Rectal smooth muscle tissue (tissue), 1 donor: ENCODE measurements at regions not wholly inside any gene's neighbourhood (a gene's known extent, or its start where the extent isn't known, plus 50 kb on each side); places are given as distances from the start of the nearest gene placed in this dataset.
A peak's percentile ranks its signal among the peaks of the same experiment; 100 is the strongest.
"Not testable (repeated sequence)": the region's sequence is repeated elsewhere in the genome, so short reads cannot be mapped to it uniquely, and the experiment has no call there.

Experiments used
- H3K27ac ChIP-seq: one replicate; pipeline ENCODE4 v1.7.0; 2013; ENCODE audit warnings: low read depth, low read length, inconsistent platforms
- H3K27me3 ChIP-seq: one replicate; pipeline ENCODE4 v1.7.0; 2013; ENCODE audit warnings: low read length; ENCODE audit not compliant: control insufficient read depth, insufficient read depth
- H3K36me3 ChIP-seq: one replicate; pipeline ENCODE4 v1.7.0; 2013; ENCODE audit warnings: low read length; ENCODE audit not compliant: control insufficient read depth, insufficient read depth
- H3K4me1 ChIP-seq: one replicate; pipeline ENCODE4 v1.7.0; 2013; ENCODE audit warnings: low read length; ENCODE audit not compliant: control insufficient read depth, insufficient read depth
- H3K4me3 ChIP-seq: one replicate; pipeline ENCODE4 v1.7.0; 2013; ENCODE audit warnings: low read length
- H3K9ac ChIP-seq: one replicate; pipeline ENCODE4 v1.7.0; 2013; ENCODE audit warnings: low read length

- H3K9ac ChIP-seq = no peak overlapping the region
- H3K36me3 ChIP-seq = no peaks in the 10 kb centered on the region
- no peak overlapping the region for H3K4me3 ChIP-seq
- H3K27me3 ChIP-seq = peaks cover 20% of the 10 kb centered on the region
- no peaks in the 10 kb centered on the region for H3K4me1 ChIP-seq
- H3K27ac ChIP-seq = no peak overlapping the region
Observed at GRCh38 chr5:1649554-1649953, 125.8 kb upstream of the LPCAT1 start.

- H3K4me1 ChIP-seq = no peaks in the 10 kb centered on the region
Observed at GRCh38 chr5:1648806-1649205, 125.0 kb upstream of the LPCAT1 start.

GRCh38 chr5:1647580-1647979, 123.8 kb upstream of the LPCAT1 start:
- H3K27me3 ChIP-seq = peaks cover 13% of the 10 kb centered on the region
- H3K36me3 ChIP-seq = no peaks in the 10 kb centered on the region
- no peak overlapping the region for H3K27ac ChIP-seq
- H3K9ac ChIP-seq = no peak overlapping the region
- H3K4me1 ChIP-seq = no peaks in the 10 kb centered on the region
- no peak overlapping the region for H3K4me3 ChIP-seq

More at GRCh38 chr5:1648806-1649205, 125.0 kb upstream of the LPCAT1 start:
- H3K9ac ChIP-seq = no peak overlapping the region
- H3K27ac ChIP-seq = no peak overlapping the region
- H3K4me3 ChIP-seq = no peak overlapping the region
- H3K36me3 ChIP-seq = no peaks in the 10 kb centered on the region
- peaks cover 16% of the 10 kb centered on the region for H3K27me3 ChIP-seq

- no peak overlapping the region for H3K9ac ChIP-seq
- H3K4me1 ChIP-seq = no peaks in the 10 kb centered on the region
- no peaks in the 10 kb centered on the region for H3K36me3 ChIP-seq
- H3K4me3 ChIP-seq = peak overlapping the region; percentile 41
- H3K27ac ChIP-seq = no peak overlapping the region
- H3K27me3 ChIP-seq = peaks cover 13% of the 10 kb centered on the region
Observed at GRCh38 chr5:1644810-1645571, 121.2 kb upstream of the LPCAT1 start.

DNA sequence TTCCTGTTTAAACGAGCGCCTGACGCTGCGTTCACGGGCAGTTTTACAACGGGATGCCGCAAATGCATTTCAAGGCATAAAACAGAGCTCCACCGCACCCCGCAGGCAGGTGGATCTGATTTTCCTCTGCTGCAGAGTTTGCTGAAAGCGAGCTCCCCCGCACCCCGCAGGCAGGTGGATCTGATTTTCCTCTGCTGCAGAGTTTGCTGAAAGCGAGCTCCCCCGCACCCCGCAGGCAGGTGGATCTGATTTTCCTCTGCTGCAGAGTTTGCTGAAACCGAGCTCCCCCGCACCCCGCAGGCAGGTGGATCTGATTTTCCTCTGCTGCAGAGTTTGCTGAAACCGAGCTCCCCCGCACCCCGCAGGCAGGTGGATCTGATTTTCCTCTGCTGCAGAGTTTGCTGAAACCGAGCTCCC, 120.6 kb upstream of the LPCAT1 start:
- H3K4me3 ChIP-seq, H3K27ac ChIP-seq, H3K4me1 ChIP-seq, H3K9ac ChIP-seq, H3K36me3 ChIP-seq: not testable (repeated sequence)
- peaks cover 13% of the 10 kb centered on the region for H3K27me3 ChIP-seq

DNA sequence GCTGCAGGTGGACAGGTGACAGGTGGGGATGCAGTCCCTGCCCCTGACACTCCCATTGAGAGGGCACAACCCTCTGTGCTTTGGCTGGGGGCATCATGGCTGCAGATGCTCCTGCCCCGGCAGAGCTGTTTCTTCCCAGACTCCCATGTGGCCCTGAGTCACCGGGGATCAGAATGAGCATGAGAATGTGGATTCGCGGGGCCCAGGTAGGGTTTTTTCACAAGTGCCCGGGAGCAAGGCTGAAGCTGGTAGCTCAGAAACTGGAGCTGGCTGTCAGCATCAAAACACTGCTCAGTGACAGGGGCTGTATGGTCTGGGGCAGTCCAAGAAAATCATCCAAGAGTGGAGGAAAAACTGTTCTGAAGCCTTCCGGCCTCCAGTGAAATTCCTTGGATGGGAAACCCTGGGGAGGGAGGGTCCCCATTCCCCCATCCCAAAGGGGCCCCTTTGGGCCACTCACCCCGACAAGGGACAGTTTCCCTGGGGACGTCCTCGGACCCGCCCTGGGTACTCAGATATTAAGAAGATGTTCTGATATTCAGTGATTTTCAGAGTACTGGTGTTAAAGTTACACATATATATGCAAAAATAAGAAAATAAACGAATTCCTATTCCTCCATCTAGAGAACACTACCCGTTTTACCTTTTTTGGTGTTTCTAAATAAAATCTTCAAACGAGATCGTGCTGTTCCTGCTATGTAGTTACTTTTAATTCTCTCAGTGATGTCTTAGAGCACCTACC, 120.1 kb upstream of the LPCAT1 start:
- H3K4me3 ChIP-seq = no peak overlapping the region
- peaks cover 13% of the 10 kb centered on the region for H3K27me3 ChIP-seq
- H3K36me3 ChIP-seq = no peaks in the 10 kb centered on the region
- no peak overlapping the region for H3K9ac ChIP-seq
- H3K27ac ChIP-seq = no peak overlapping the region
- H3K4me1 ChIP-seq = no peaks in the 10 kb centered on the region

GRCh38 chr5:1642621-1643061, 118.9 kb upstream of the LPCAT1 start:
- no peak overlapping the region for H3K27ac ChIP-seq
- peaks cover 13% of the 10 kb centered on the region for H3K27me3 ChIP-seq
- no peaks in the 10 kb centered on the region for H3K36me3 ChIP-seq
- H3K4me1 ChIP-seq = no peaks in the 10 kb centered on the region
- no peak overlapping the region for H3K9ac ChIP-seq
- H3K4me3 ChIP-seq = no peak overlapping the region

DNA sequence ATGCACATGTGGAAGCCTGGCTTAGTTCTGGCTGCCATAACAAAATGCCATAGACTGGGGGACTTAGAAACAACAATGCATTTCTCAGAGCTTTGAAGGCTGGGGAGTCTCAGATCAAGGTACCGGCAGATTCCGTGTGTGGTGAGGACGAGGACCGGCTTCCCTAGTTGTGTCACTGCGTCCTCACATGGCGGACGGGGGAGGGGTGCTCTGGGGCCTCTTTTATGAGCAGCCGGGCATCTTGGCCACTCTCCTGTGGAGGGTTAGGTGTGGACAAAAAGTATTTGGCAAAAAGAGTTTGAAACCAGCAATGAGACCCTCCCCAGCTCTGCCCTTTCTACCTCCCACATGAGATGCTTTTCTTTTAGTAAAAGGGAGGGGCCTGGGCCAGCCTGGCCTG, 118.5 kb upstream of the LPCAT1 start:
- H3K36me3 ChIP-seq = no peaks in the 10 kb centered on the region
- peaks cover 13% of the 10 kb centered on the region for H3K27me3 ChIP-seq
- no peak overlapping the region for H3K27ac ChIP-seq
- no peak overlapping the region for H3K9ac ChIP-seq
- no peak overlapping the region for H3K4me3 ChIP-seq
- no peaks in the 10 kb centered on the region for H3K4me1 ChIP-seq

DNA sequence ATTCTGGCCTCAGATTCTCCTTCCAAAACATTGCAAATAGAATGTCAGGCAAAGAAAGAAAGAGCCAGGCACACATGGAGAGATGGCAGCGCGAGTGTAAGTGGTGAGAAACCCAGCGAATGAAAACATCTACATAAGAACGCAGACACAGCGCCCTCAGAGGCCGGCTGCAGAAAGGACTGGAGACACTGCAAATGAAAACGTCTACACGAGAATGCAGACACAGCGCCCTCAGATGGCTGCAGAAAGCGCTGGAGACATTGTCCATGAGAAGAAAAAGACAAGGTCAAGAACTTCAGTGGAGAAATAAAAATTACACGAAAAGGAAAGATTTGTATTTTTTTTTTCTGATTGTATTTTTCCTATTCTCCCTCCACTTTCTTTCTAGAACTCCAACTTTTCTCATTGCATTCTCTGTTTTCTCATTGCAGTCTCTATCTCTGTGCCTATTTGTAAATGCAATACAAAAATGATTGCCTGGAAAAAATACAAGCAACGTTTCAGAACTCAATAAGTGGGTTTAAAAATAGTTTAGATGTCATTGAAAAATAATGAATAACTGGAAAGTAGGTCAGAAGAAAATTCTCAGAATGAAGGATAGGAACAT, 117.9 kb upstream of the LPCAT1 start:
- Histone ChIP-seq H3K4me1 (no peaks in the 10 kb centered on the region), H3K36me3 (no peaks in the 10 kb centered on the region), H3K27me3 (peaks cover 13% of the 10 kb centered on the region), H3K9ac (no peak overlapping the region), H3K27ac (no peak overlapping the region), H3K4me3 (no peak overlapping the region)

- Histone ChIP-seq H3K9ac (no peak overlapping the region), H3K4me3 (no peak overlapping the region), H3K4me1 (no peaks in the 10 kb centered on the region), H3K27ac (no peak overlapping the region), H3K36me3 (no peaks in the 10 kb centered on the region), H3K27me3 (peaks cover 13% of the 10 kb centered on the region)
Observed at GRCh38 chr5:1641041-1641440, 117.3 kb upstream of the LPCAT1 start.

- no peak overlapping the region for H3K4me3 ChIP-seq
- H3K4me1 ChIP-seq = no peaks in the 10 kb centered on the region
- no peak overlapping the region for H3K9ac ChIP-seq
- H3K27ac ChIP-seq = no peak overlapping the region
- H3K27me3 ChIP-seq = peaks cover 13% of the 10 kb centered on the region
- no peaks in the 10 kb centered on the region for H3K36me3 ChIP-seq
Observed at GRCh38 chr5:1640421-1640881, 116.7 kb upstream of the LPCAT1 start.

DNA sequence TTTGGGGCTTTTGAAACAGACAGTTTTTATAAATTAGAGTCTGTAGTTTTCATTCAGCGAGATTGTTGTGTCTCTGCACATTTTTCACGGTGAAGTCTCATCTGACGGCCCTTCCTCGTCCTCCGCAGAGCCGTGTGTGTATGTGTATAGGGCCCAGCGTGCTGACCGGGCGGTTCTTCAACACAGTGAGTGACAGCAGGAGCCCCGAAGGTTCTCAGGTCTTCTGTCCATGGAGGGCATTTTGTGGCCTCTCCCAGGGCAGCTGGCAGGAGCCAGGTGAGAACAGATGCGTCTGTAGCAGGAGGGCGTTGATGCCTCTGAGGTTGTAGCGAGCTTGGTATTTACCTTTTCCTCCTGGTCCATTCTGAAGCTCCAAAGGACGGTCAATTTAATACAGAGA, 116.0 kb upstream of the LPCAT1 start:
- Histone ChIP-seq H3K9ac (no peak overlapping the region), H3K27me3 (peaks cover 8% of the 10 kb centered on the region), H3K36me3 (no peaks in the 10 kb centered on the region), H3K4me3 (no peak overlapping the region), H3K27ac (no peak overlapping the region), H3K4me1 (no peaks in the 10 kb centered on the region)
